Chondrocyte (in vitro differentiated cells): ENCODE measurements at regions not wholly inside any gene's neighbourhood (a gene's known extent, or its start where the extent isn't known, plus 50 kb on each side); places are given as distances from the start of the nearest gene placed in this dataset.

Experiments
- DNase-seq: peaks from one replicate; pipeline ENCODE4 v3.0.0; 2021; ENCODE audit warnings: mixed read lengths, low spot score
- H3K27ac Mint-ChIP-seq: one replicate; pipeline ENCODE4 v1.8.0; 2021; ENCODE audit warnings: mild to moderate bottlenecking, moderate library complexity, mixed read lengths; ENCODE audit not compliant: unreplicated experiment
- H3K27me3 Mint-ChIP-seq: 2 replicates; pipeline ENCODE4 v1.8.0; 2021; ENCODE audit warnings: low read depth, mixed read lengths
- H3K36me3 Mint-ChIP-seq: 2 replicates; pipeline ENCODE4 v1.8.0; 2021; ENCODE audit warnings: low read depth, mixed read lengths
- H3K4me1 Mint-ChIP-seq: 2 replicates; pipeline ENCODE4 v1.8.0; 2021; ENCODE audit warnings: low read depth, mild to moderate bottlenecking, mixed read lengths
- H3K4me3 Mint-ChIP-seq: one replicate; pipeline ENCODE4 v1.8.0; 2021; ENCODE audit warnings: mild to moderate bottlenecking, moderate library complexity, mixed read lengths; ENCODE audit not compliant: unreplicated experiment
- H3K9me3 Mint-ChIP-seq: 2 replicates; pipeline ENCODE4 v1.8.0; 2021; ENCODE audit warnings: low read depth, mixed read lengths
- CTCF ChIP-seq: fragments of 200-600 bp; sonication (generic); IDR thresholded peaks from 2 replicates; pipeline ENCODE4 v1.5.0; 2021; ENCODE audit warnings: antibody characterized with exemption, mild to moderate bottlenecking, moderate library complexity

GRCh38 chr4:147134536-147135210 is 189.0 kb upstream of the TTC29 start:
- DNase-seq = no peak

GRCh38 chr4:147136310-147136709 is 190.6 kb upstream of the TTC29 start:
- Mint-ChIP-seq H3K36me3 (peaks cover 2% of the 10 kb centered on the region), H3K27me3 (no peaks in the 10 kb centered on the region), H3K27ac (peak overlapping the region; percentile 87), H3K9me3 (peaks cover 2% of the 10 kb centered on the region), H3K4me1 (peaks cover 59% of the 10 kb centered on the region), H3K4me3 (no peak overlapping the region)
- DNase-seq = no peak
- TF ChIP-seq CTCF = no peak

More at GRCh38 chr4:147134536-147135210, 189.0 kb upstream of the TTC29 start:
- Mint-ChIP-seq H3K27me3 (no peaks in the 10 kb centered on the region), H3K4me1 (peaks cover 72% of the 10 kb centered on the region), H3K9me3 (no peaks in the 10 kb centered on the region), H3K27ac (peak overlapping the region; percentile 95), H3K36me3 (no peaks in the 10 kb centered on the region), H3K4me3 (no peak overlapping the region)
- no peak for TF ChIP-seq CTCF

- no peak for TF ChIP-seq CTCF
- H3K27ac Mint-ChIP-seq = peak overlapping the region; percentile 87
- no peaks in the 10 kb centered on the region for H3K27me3 Mint-ChIP-seq
- peaks cover 2% of the 10 kb centered on the region for H3K36me3 Mint-ChIP-seq
- peaks cover 2% of the 10 kb centered on the region for H3K9me3 Mint-ChIP-seq
- H3K4me3 Mint-ChIP-seq = no peak overlapping the region
- no peak for DNase-seq
- H3K4me1 Mint-ChIP-seq = peaks cover 58% of the 10 kb centered on the region
Observed at GRCh38 chr4:147136751-147137150, 191.1 kb upstream of the TTC29 start.

GRCh38 chr4:147137280-147137679 is 191.6 kb upstream of the TTC29 start:
- Mint-ChIP-seq H3K9me3 (peaks cover 2% of the 10 kb centered on the region), H3K4me3 (no peak overlapping the region), H3K36me3 (peaks cover 2% of the 10 kb centered on the region), H3K27me3 (no peaks in the 10 kb centered on the region), H3K27ac (peak overlapping the region; percentile 87), H3K4me1 (peaks cover 57% of the 10 kb centered on the region)
- DNase-seq = no peak
- TF ChIP-seq CTCF = no peak

GRCh38 chr4:147138171-147138570 is 192.5 kb upstream of the TTC29 start:
- Mint-ChIP-seq H3K27me3 (no peaks in the 10 kb centered on the region), H3K4me1 (peaks cover 52% of the 10 kb centered on the region), H3K36me3 (peaks cover 2% of the 10 kb centered on the region), H3K4me3 (no peak overlapping the region), H3K27ac (peak overlapping the region; percentile 59), H3K9me3 (peaks cover 2% of the 10 kb centered on the region)
- no peak for DNase-seq
- TF ChIP-seq CTCF = no peak
